K562 (cell line): ENCODE measurements at regions not wholly inside any gene's neighbourhood (a gene's known extent, or its start where the extent isn't known, plus 50 kb on each side); places are given as distances from the start of the nearest gene placed in this dataset.

Experiments used
- ATAC-seq: fragments of 200-7000 bp; cut with Tn5 transposase; 3 replicates; pipeline ENCODE4 v1.9.1; 2020; ENCODE audit warnings: moderate library complexity
- BruUV-seq: library from RNA; stranded (reverse); fragments of 400-500 nt; replicated peaks from 2 replicates; lab custom pipeline; 2021; lab: Mats Ljungman, UMichigan
- CTCF ChIA-PET: fragments of 300-600 bp; formaldehyde crosslinking; extraction: SDS; loops from one replicate; lab custom pipeline; 2021; ENCODE audit warnings: low intra/inter-chr PET ratio; lab: Yijun Ruan, JAX
- POLR2A ChIA-PET: fragments of 300-600, 350-650 bp; sonication (Branson Sonifier 250); formaldehyde crosslinking; extraction: SDS; loops from one replicate; lab custom pipeline; 2021; ENCODE audit warnings: antibody characterized with exemption, inconsistent platforms; lab: Yijun Ruan, JAX
- DNase-seq, 4 experiments: peaks; one replicate each; pipeline versions ENCODE4 v3.0.0 to v3.0.0-alpha.2; 2011 to 2018; ENCODE audit warnings: low spot score in 3 of 4, mixed read lengths in 3 of 4; ENCODE audit errors: extremely low read depth in 1 of 4
- FAIRE-seq: peaks from 2 replicates; lab custom pipeline; 2011; peaks lifted over from hg19 to GRCh38; lab: Jason Lieb, UNC
- H2AFZ ChIP-seq: 2 replicates; pipeline ENCODE4 v1.6.0; 2011; ENCODE audit warnings: low read depth, low read length, control low read depth, inconsistent platforms
- H3K27ac ChIP-seq: fragments of 200-600 bp; 3 replicates; pipeline ENCODE4 v1.8.0; 2011; ENCODE audit warnings: low read depth, mild to moderate bottlenecking, control low read depth, inconsistent platforms, low read length, moderate library complexity, mixed read lengths; ENCODE audit errors: extremely low read depth
- H3K27me3 ChIP-seq, 2 experiments: fragments of 300-600 bp in 1 of 2; 2 replicates in 1 of 2; 3 replicates in 1 of 2; pipeline versions ENCODE4 v1.6.0 to v1.8.0; 2011; ENCODE audit warnings: inconsistent platforms in 2 of 2, low read length in 2 of 2, mild to moderate bottlenecking in 1 of 2, mixed read lengths in 1 of 2, moderate library complexity in 1 of 2; ENCODE audit not compliant: control insufficient read depth in 2 of 2, insufficient read depth in 2 of 2
- H3K36me3 ChIP-seq: fragments of 300-600 bp; 3 replicates; pipeline ENCODE4 v1.8.0; 2011; ENCODE audit warnings: mild to moderate bottlenecking, low read length, inconsistent platforms; ENCODE audit not compliant: control insufficient read depth, insufficient read depth
- H3K4me1 ChIP-seq, 2 experiments: fragments of 200-600 bp in 1 of 2; replicated peaks in 1 of 2; 2 replicates in 1 of 2; 3 replicates in 1 of 2; pipeline versions ENCODE4 v1.5.1 to v1.8.0; 2011; ENCODE audit warnings: inconsistent platforms in 2 of 2, low read length in 2 of 2, mild to moderate bottlenecking in 1 of 2, mixed read lengths in 1 of 2, moderate library complexity in 1 of 2; ENCODE audit not compliant: control insufficient read depth in 2 of 2, insufficient read depth in 2 of 2
- H3K4me2 ChIP-seq: 2 replicates; pipeline ENCODE4 v1.6.1; 2011; ENCODE audit warnings: low read length, control low read depth, inconsistent platforms, mixed read lengths; ENCODE audit not compliant: insufficient read depth
- H3K4me3 ChIP-seq: fragments of 200-600 bp; sonication (generic), shearing (Covaris generic); 2 replicates; pipeline ENCODE4 v1.5.1; 2016; ENCODE audit warnings: control low read depth, inconsistent platforms
- H3K79me2 ChIP-seq: fragments of 200-600 bp; 3 replicates; pipeline ENCODE4 v1.8.0; 2011; ENCODE audit warnings: low read length, inconsistent platforms; ENCODE audit not compliant: control insufficient read depth, insufficient read depth
- H3K9ac ChIP-seq, 2 experiments: 2 replicates each; pipeline versions ENCODE4 v1.6.0 to v1.6.1; 2011; ENCODE audit warnings: low read depth in 2 of 2, low read length in 2 of 2, control low read depth in 1 of 2, inconsistent platforms in 1 of 2, mild to moderate bottlenecking in 1 of 2, mixed read lengths in 1 of 2; ENCODE audit not compliant: insufficient read depth in 1 of 2
- H3K9me1 ChIP-seq: one replicate; pipeline ENCODE4 v1.6.0; 2011; ENCODE audit warnings: inconsistent platforms, mild to moderate bottlenecking, low read length, moderate library complexity; ENCODE audit not compliant: control insufficient read depth, insufficient read depth
- H3K9me3 ChIP-seq: replicated peaks from 2 replicates; pipeline ENCODE4 v1.5.1; 2011; ENCODE audit warnings: low read depth, low read length, inconsistent platforms; ENCODE audit not compliant: control insufficient read depth, insufficient read depth
- H4K20me1 ChIP-seq: replicated peaks from 2 replicates; pipeline ENCODE4 v1.6.1; 2011; ENCODE audit warnings: low read length, inconsistent platforms, mixed read lengths; ENCODE audit not compliant: control insufficient read depth, insufficient read depth
- BRF1 ChIP-seq: IDR thresholded peaks from 3 replicates; pipeline ENCODE4 v1.6.1; 2011; ENCODE audit warnings: borderline replicate concordance, mild to moderate bottlenecking; ENCODE audit not compliant: insufficient read length; ENCODE audit errors: extremely low read depth
- HOXB6 ChIP-seq: fragments of 250-450 bp; sonication (Bioruptor Pico); IDR thresholded peaks from 2 replicates; pipeline ENCODE4 v1.5.1; 2022; ENCODE audit warnings: mild to moderate bottlenecking, borderline replicate concordance
- TFAP4 ChIP-seq: sonication (generic); formaldehyde crosslinking; IDR thresholded peaks from 2 replicates; pipeline ENCODE4 v1.8.0; 2022; ENCODE audit warnings: missing genetic modification reagents, mild to moderate bottlenecking, moderate library complexity, borderline replicate concordance
- U2AF2 ChIP-seq: fragments of 200-400 bp; formaldehyde crosslinking; optimal IDR thresholded peaks from 2 replicates; pipeline ENCODE3; 2017; ENCODE audit warnings: low read depth, mild to moderate bottlenecking, low read length
- ZFX ChIP-seq: sonication (generic); formaldehyde crosslinking; IDR thresholded peaks from 2 replicates; pipeline ENCODE4 v1.8.0; 2022; ENCODE audit warnings: mild to moderate bottlenecking, missing genetic modification reagents, moderate library complexity
- ZNF511 ChIP-seq: sonication (generic); formaldehyde crosslinking; IDR thresholded peaks from 2 replicates; pipeline ENCODE4 v1.8.0; 2022; ENCODE audit warnings: mild to moderate bottlenecking, missing genetic modification reagents
- ZNF696 ChIP-seq: fragments of 250-450 bp; sonication (Bioruptor Pico); conservative IDR thresholded peaks from 2 replicates; pipeline ENCODE4 v1.4.0; 2020; ENCODE audit warnings: mild to moderate bottlenecking, moderate library complexity
- ZNF740 ChIP-seq, 3 experiments: fragments of 200-800 bp in 1 of 3; sonication (Bioruptor generic) in 1 of 3; sonication (generic) in 1 of 3; formaldehyde crosslinking in 1 of 3; IDR thresholded peaks; 2 replicates each; pipeline versions ENCODE4 v1.6.1 to v1.8.0; 2016 to 2022; ENCODE audit warnings: mild to moderate bottlenecking in 2 of 3, missing compliant biosample characterization in 2 of 3, missing genetic modification characterization in 2 of 3, missing genetic modification reagents in 1 of 3
- WGBS: fragments of 100-300 bp; shearing (Covaris generic); methylation state at CpG from one replicate; pipeline ENCODE4 v1.1.6; 2016; ENCODE audit warnings: low coverage, mixed read lengths; ENCODE audit not compliant: insufficient coverage; ENCODE audit errors: missing lambda C conversion rate; 5-methylcytosine and 5-hydroxymethylcytosine counted together
- in situ Hi-C: fragments of 300-500 bp; cut with MboI; formaldehyde crosslinking; loops from 4 replicates; pipeline ENCODE4 v1.15.0; 2018; ENCODE audit warnings: inconsistent platforms, mixed read lengths
- intact Hi-C: fragments of 100-400 bp; cut with micrococcal nuclease; formaldehyde crosslinking; loops from 2 replicates; pipeline ENCODE4 v1.14.2; 2022

- Histone ChIP-seq H3K4me3 (no peak overlapping the region), H2AFZ (no peak overlapping the region), H3K9me3 (no peaks in the 10 kb centered on the region), H3K27me3 (peaks cover 35 to 67% of the 10 kb centered on the region in 2 experiments), H4K20me1 (no peaks in the 10 kb centered on the region; the same call in 1 of the 2 replicates), H3K4me1 (peaks cover 0 to 1% of the 10 kb centered on the region in 2 experiments; a peak in 1 of 5 replicates), H3K27ac (no peak overlapping the region), H3K36me3 (no peaks in the 10 kb centered on the region), H3K79me2 (no peaks in the 10 kb centered on the region), H3K9ac (no peak overlapping the region), H3K9me1 (no peaks in the 10 kb centered on the region), H3K4me2 (no peak overlapping the region)
- FAIRE-seq (no peak), ATAC-seq (no peak), DNase-seq (no peak)
- POLR2A ChIA-PET: interaction anchor here (0.6 kb wide), 1 partner anchor 21 kb away, joined by 3 read pairs; no protein-coding TSS in a partner anchor
- intact Hi-C loops (no loop called here), in situ Hi-C loops (no loop called here)
- no TSS peak for BruUV-seq
- WGBS: 0% methylated on average over 13 of the region's 13 CpGs
- TF ChIP-seq HOXB6 (CRISPR knock-in tag) (no peak), ZNF740 (CRISPR knock-in tag; IDR thresholded peaks at IDR 0.05) (no peak), ZNF740 (tag; IDR thresholded peaks at IDR 0.05) (no peak), ZNF511 (CRISPR knock-in tag) (no peak), TFAP4 (no peak), BRF1 (no peak), U2AF2 (no peak), ZFX (CRISPR knock-in tag) (no peak), ZNF696 (CRISPR knock-in tag) (no peak)
- CTCF ChIA-PET: no interaction called here
Measured at GRCh38 chr6:170081556-170081955, 209.3 kb downstream of the DLL1 start.
